ENCODE measurements at regions not wholly inside any gene's neighbourhood (a gene's known extent, or its start where the extent isn't known, plus 50 kb on each side); places are given as distances from the start of the nearest gene placed in this dataset.

DNA sequence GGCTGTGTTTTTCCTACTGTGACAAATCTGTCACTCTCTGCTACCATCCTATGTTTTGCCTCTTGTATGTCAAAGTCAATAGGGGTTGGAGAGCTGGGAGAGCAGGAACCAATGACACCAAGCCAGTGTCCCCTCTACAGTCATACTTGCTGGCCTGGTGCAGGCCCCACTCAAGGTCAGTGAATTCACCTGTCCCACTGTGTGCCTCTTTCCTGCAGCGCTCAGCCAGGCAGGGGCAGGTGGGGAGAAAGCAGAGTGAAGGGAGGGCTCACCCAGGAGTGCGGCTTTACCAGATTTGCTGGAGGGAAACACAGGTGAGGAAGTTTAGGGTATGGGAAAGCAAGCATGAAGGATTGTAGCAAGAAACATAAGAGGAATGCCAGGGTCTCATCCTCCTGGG lies 114.5 kb downstream of the GYPC start:
- no peak overlapping the region for H3K23ac ChIP-seq (ENCODE audit: low read length in 2 of 2)
- no peak overlapping the region for H4K91ac ChIP-seq (ENCODE audit: low read length)
- H3K4ac ChIP-seq (ENCODE audit: low read depth in 1 of 2, low read length in 2 of 2), result no peak overlapping the region
- no peak overlapping the region for H2BK5ac ChIP-seq (ENCODE audit: low read depth, low read length, poor library complexity, severe bottlenecking)
- H2BK15ac ChIP-seq (ENCODE audit: low read depth, poor library complexity, severe bottlenecking), result no peak overlapping the region
- no peaks in the 10 kb centered on the region for H3K9me3 ChIP-seq (ENCODE audit: control insufficient read depth, low read length)
- no peak overlapping the region for H3K14ac ChIP-seq (ENCODE audit: low read length in 2 of 2)
- peaks cover 1% of the 10 kb centered on the region for H3K4me1 ChIP-seq (ENCODE audit: control insufficient read depth, insufficient read depth, low read depth, low read length)
- H3K27me3 ChIP-seq (ENCODE audit: control insufficient read depth in 1 of 2, insufficient read depth in 1 of 2, low read length in 2 of 2), result peaks cover 43 to 59% of the 10 kb centered on the region in 2 experiments
- H4K8ac ChIP-seq (ENCODE audit: low read length), result no peak overlapping the region
- no peak for DNase-seq
- H2AFZ ChIP-seq (ENCODE audit: low read depth, low read length), result no peak overlapping the region
- no peak overlapping the region for H3K4me3 ChIP-seq (ENCODE audit: insufficient read depth in 1 of 2, low read depth in 1 of 2, low read length in 2 of 2)
- no peaks in the 10 kb centered on the region for H3K79me1 ChIP-seq (replicated peaks; ENCODE audit: low read length, poor library complexity, severe bottlenecking)
- H3K9ac ChIP-seq (ENCODE audit: low read length), result no peak overlapping the region
- H2BK12ac ChIP-seq (ENCODE audit: low read length in 2 of 2), result no peak overlapping the region
- no peak overlapping the region for H3K4me2 ChIP-seq (ENCODE audit: low read length, poor library complexity, severe bottlenecking)
- H3K18ac ChIP-seq (ENCODE audit: low read depth in 1 of 2, low read length in 2 of 2), result no peak overlapping the region
- 92% methylated on average over 2 of the region's 2 CpGs for WGBS
- H2AK5ac ChIP-seq (ENCODE audit: low read length, severe bottlenecking), result no peak overlapping the region
- no peaks in the 10 kb centered on the region for H3K36me3 ChIP-seq (ENCODE audit: control insufficient read depth in 1 of 2, insufficient read depth in 2 of 2, low read depth in 1 of 2, low read length in 2 of 2)
- H3K27ac ChIP-seq (ENCODE audit: low read length, poor library complexity, severe bottlenecking), result no peak overlapping the region
- H2BK120ac ChIP-seq (ENCODE audit: low read depth, low read length), result no peak overlapping the region

GRCh38 chr2:126771094-126771493 lies 115.1 kb downstream of the GYPC start:
- Histone ChIP-seq H3K9ac (ENCODE audit: low read length) (no peak overlapping the region), H2BK12ac (ENCODE audit: low read length in 2 of 2) (no peak overlapping the region), H3K27me3 (ENCODE audit: control insufficient read depth in 1 of 2, insufficient read depth in 1 of 2, low read length in 2 of 2) (peaks cover 47 to 64% of the 10 kb centered on the region in 2 experiments), H2AK5ac (ENCODE audit: low read length, severe bottlenecking) (no peak overlapping the region), H2BK120ac (ENCODE audit: low read depth, low read length) (no peak overlapping the region), H3K4ac (ENCODE audit: low read depth in 1 of 2, low read length in 2 of 2) (no peak overlapping the region), H3K14ac (ENCODE audit: low read length in 2 of 2) (no peak overlapping the region), H3K4me3 (ENCODE audit: insufficient read depth in 1 of 2, low read depth in 1 of 2, low read length in 2 of 2) (no peak overlapping the region), H4K91ac (ENCODE audit: low read length) (no peak overlapping the region), H2AFZ (ENCODE audit: low read depth, low read length) (no peak overlapping the region), H3K9me3 (ENCODE audit: control insufficient read depth, low read length) (no peaks in the 10 kb centered on the region), H3K36me3 (ENCODE audit: control insufficient read depth in 1 of 2, insufficient read depth in 2 of 2, low read depth in 1 of 2, low read length in 2 of 2) (no peaks in the 10 kb centered on the region), H2BK5ac (ENCODE audit: low read depth, low read length, poor library complexity, severe bottlenecking) (no peak overlapping the region), H3K79me1 (replicated peaks; ENCODE audit: low read length, poor library complexity, severe bottlenecking) (no peaks in the 10 kb centered on the region), H3K18ac (ENCODE audit: low read depth in 1 of 2, low read length in 2 of 2) (no peak overlapping the region), H2BK15ac (ENCODE audit: low read depth, poor library complexity, severe bottlenecking) (no peak overlapping the region), H3K4me2 (ENCODE audit: low read length, poor library complexity, severe bottlenecking) (no peak overlapping the region), H3K23ac (ENCODE audit: low read length in 2 of 2) (no peak overlapping the region), H4K8ac (ENCODE audit: low read length) (no peak overlapping the region), H3K4me1 (ENCODE audit: control insufficient read depth, insufficient read depth, low read depth, low read length) (peaks cover 3% of the 10 kb centered on the region), H3K27ac (ENCODE audit: low read length, poor library complexity, severe bottlenecking) (no peak overlapping the region)
- 93% methylated on average over 6 of the region's 6 CpGs for WGBS
- DNase-seq, result no peak

DNA sequence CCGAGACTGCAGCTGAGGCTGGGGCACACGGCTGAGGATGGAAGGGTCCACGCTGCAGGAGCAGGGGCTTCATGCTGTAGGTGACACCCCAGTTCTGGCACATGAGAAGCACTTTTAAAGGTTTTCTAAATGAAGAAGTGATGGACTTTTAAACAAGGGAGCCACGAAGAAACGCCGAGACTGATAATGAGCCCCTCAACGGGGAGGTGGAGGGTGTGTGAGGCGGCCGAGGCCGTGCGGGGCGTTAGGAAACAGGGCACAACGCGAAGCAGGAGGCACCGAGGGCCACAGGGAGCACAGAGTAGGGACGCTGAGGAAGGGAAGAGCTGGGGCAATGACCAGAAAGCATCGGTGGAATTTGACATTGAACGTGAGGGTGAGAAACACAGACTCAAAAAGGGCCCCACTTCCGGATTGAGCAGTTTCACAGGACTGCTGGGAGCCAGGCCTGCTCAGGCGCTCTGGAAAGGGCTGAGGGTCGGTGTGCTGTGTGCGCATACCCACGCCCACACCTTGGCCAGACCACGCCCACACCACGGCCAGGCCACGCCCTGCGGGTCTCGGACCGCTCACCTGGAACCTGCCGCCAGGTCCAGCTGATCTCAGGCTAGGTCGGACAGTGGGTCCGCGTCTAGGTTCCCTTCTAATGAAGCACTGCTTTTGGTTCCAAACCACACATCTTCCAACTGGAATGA lies 115.7 kb downstream of the GYPC start:
- H2AFZ ChIP-seq (ENCODE audit: low read depth, low read length), result no peak overlapping the region
- H4K8ac ChIP-seq (ENCODE audit: low read length), result no peak overlapping the region
- no peak overlapping the region for H3K23ac ChIP-seq (ENCODE audit: low read length in 2 of 2)
- peaks cover 7% of the 10 kb centered on the region for H3K4me1 ChIP-seq (ENCODE audit: control insufficient read depth, insufficient read depth, low read depth, low read length)
- no peak overlapping the region for H2BK12ac ChIP-seq (ENCODE audit: low read length in 2 of 2)
- H3K27me3 ChIP-seq (ENCODE audit: control insufficient read depth in 1 of 2, insufficient read depth in 1 of 2, low read length in 2 of 2), result peaks cover 47 to 63% of the 10 kb centered on the region in 2 experiments
- no peaks in the 10 kb centered on the region for H3K9me3 ChIP-seq (ENCODE audit: control insufficient read depth, low read length)
- no peaks in the 10 kb centered on the region for H3K36me3 ChIP-seq (ENCODE audit: control insufficient read depth in 1 of 2, insufficient read depth in 2 of 2, low read depth in 1 of 2, low read length in 2 of 2)
- no peak overlapping the region for H4K91ac ChIP-seq (ENCODE audit: low read length)
- no peaks in the 10 kb centered on the region for H3K79me1 ChIP-seq (replicated peaks; ENCODE audit: low read length, poor library complexity, severe bottlenecking)
- no peak overlapping the region for H3K4me2 ChIP-seq (ENCODE audit: low read length, poor library complexity, severe bottlenecking)
- WGBS, result 82% methylated on average over 32 of the region's 33 CpGs
- H3K14ac ChIP-seq (ENCODE audit: low read length in 2 of 2), result no peak overlapping the region
- H3K27ac ChIP-seq (ENCODE audit: low read length, poor library complexity, severe bottlenecking), result no peak overlapping the region
- H2BK15ac ChIP-seq (ENCODE audit: low read depth, poor library complexity, severe bottlenecking), result no peak overlapping the region
- H2BK120ac ChIP-seq (ENCODE audit: low read depth, low read length), result no peak overlapping the region
- no peak overlapping the region for H2BK5ac ChIP-seq (ENCODE audit: low read depth, low read length, poor library complexity, severe bottlenecking)
- no peak overlapping the region for H3K4me3 ChIP-seq (ENCODE audit: insufficient read depth in 1 of 2, low read depth in 1 of 2, low read length in 2 of 2)
- H2AK5ac ChIP-seq (ENCODE audit: low read length, severe bottlenecking), result no peak overlapping the region
- H3K18ac ChIP-seq (ENCODE audit: low read depth in 1 of 2, low read length in 2 of 2), result no peak overlapping the region
- no peak overlapping the region for H3K9ac ChIP-seq (ENCODE audit: low read length)
- DNase-seq, result no peak
- no peak overlapping the region for H3K4ac ChIP-seq (ENCODE audit: low read depth in 1 of 2, low read length in 2 of 2)

DNA sequence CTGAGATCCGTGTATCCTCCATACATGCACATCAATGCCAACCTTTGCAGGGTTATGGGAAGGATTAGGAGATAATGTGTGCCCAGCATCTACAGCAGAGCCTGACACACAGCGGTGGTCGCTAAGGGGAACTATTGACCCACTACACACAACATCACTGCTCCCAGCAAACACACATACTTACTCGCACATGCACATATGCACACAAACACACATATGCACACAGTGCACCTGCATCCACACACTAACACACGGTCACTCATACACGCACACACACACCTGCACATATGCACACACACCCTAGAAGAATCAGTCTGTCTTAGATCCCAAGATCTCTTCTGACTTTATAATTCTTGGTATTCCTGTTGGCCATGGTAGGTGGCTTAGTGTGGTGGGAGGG lies 118.3 kb downstream of the GYPC start:
- no peak for DNase-seq
- Histone ChIP-seq H2BK120ac (ENCODE audit: low read depth, low read length) (no peak overlapping the region), H3K36me3 (ENCODE audit: control insufficient read depth in 1 of 2, insufficient read depth in 2 of 2, low read depth in 1 of 2, low read length in 2 of 2) (no peaks in the 10 kb centered on the region), H4K91ac (ENCODE audit: low read length) (no peak overlapping the region), H3K4me1 (ENCODE audit: control insufficient read depth, insufficient read depth, low read depth, low read length) (peaks cover 12% of the 10 kb centered on the region), H4K8ac (ENCODE audit: low read length) (no peak overlapping the region), H2BK12ac (ENCODE audit: low read length in 2 of 2) (no peak overlapping the region), H3K27ac (ENCODE audit: low read length, poor library complexity, severe bottlenecking) (no peak overlapping the region), H3K9me3 (ENCODE audit: control insufficient read depth, low read length) (no peaks in the 10 kb centered on the region), H3K18ac (ENCODE audit: low read depth in 1 of 2, low read length in 2 of 2) (no peak overlapping the region), H2BK15ac (ENCODE audit: low read depth, poor library complexity, severe bottlenecking) (no peak overlapping the region), H3K4me3 (ENCODE audit: insufficient read depth in 1 of 2, low read depth in 1 of 2, low read length in 2 of 2) (no peak overlapping the region), H3K14ac (ENCODE audit: low read length in 2 of 2) (no peak overlapping the region), H3K79me1 (replicated peaks; ENCODE audit: low read length, poor library complexity, severe bottlenecking) (no peaks in the 10 kb centered on the region), H3K23ac (ENCODE audit: low read length in 2 of 2) (no peak overlapping the region), H3K4me2 (ENCODE audit: low read length, poor library complexity, severe bottlenecking) (no peak overlapping the region), H3K27me3 (ENCODE audit: control insufficient read depth in 1 of 2, insufficient read depth in 1 of 2, low read length in 2 of 2) (peaks cover 43 to 59% of the 10 kb centered on the region in 2 experiments), H2AFZ (ENCODE audit: low read depth, low read length) (no peak overlapping the region), H3K4ac (ENCODE audit: low read depth in 1 of 2, low read length in 2 of 2) (no peak overlapping the region), H2BK5ac (ENCODE audit: low read depth, low read length, poor library complexity, severe bottlenecking) (no peak overlapping the region), H3K9ac (ENCODE audit: low read length) (no peak overlapping the region), H2AK5ac (ENCODE audit: low read length, severe bottlenecking) (no peak overlapping the region)
- 98% methylated on average over 5 of the region's 6 CpGs for WGBS
